ENCODE measurements at regions not wholly inside any gene's neighbourhood (a gene's known extent, or its start where the extent isn't known, plus 50 kb on each side); places are given as distances from the start of the nearest gene placed in this dataset.

DNA sequence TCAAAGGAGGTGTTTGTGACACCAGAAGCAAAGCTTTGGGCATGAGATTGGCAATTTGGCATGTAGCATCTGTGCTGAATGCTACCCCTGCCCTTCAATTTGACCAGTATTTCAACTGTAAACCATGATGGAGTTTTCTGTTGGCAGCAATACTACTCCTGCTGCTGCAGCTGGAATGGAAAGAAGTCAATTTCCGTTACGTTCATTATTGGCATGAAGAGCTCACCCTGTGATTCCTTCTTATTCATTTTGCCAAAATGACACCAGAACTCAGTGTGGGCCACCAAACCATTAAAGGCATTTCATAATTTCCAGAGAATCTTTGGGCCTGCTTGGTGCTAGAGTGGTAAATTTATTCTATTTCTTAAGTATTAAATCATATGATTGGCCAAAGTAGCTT lies 433.1 kb upstream of the DMAC1 start:
- in situ Hi-C loops (cut with HindIII; ENCODE audit: low pct_unique_long_range_greater_than_20kb, low sequenced_read_pairs), result no loop called here
- no peak for DNase-seq (ENCODE audit: low read depth in 1 of 2, low spot score in 1 of 2)
- TF ChIP-seq JUND (IDR thresholded peaks at IDR 0.05; ENCODE audit: low read depth), result no peak

- no peak for TF ChIP-seq JUND (IDR thresholded peaks at IDR 0.05; ENCODE audit: low read depth)
- DNase-seq (ENCODE audit: low read depth in 1 of 2, low spot score in 1 of 2), result no peak
- in situ Hi-C loops (cut with HindIII; ENCODE audit: low pct_unique_long_range_greater_than_20kb, low sequenced_read_pairs), result no loop called here
Measured at GRCh38 chr9:8229226-8229625, 429.6 kb upstream of the DMAC1 start.

- no peak for DNase-seq (ENCODE audit: low read depth in 1 of 2, low spot score in 1 of 2)
- TF ChIP-seq JUND (IDR thresholded peaks at IDR 0.05; ENCODE audit: low read depth), result no peak
- in situ Hi-C loops (cut with HindIII; ENCODE audit: low pct_unique_long_range_greater_than_20kb, low sequenced_read_pairs), result no loop called here
Measured at GRCh38 chr9:8224381-8224801, 424.8 kb upstream of the DMAC1 start.

GRCh38 chr9:8223861-8224260 lies 424.3 kb upstream of the DMAC1 start:
- no peak for DNase-seq (ENCODE audit: low read depth in 1 of 2, low spot score in 1 of 2)
- no peak for TF ChIP-seq JUND (IDR thresholded peaks at IDR 0.05; ENCODE audit: low read depth)
- in situ Hi-C loops (cut with HindIII; ENCODE audit: low pct_unique_long_range_greater_than_20kb, low sequenced_read_pairs), result no loop called here

GRCh38 chr9:8221462-8221861 lies 421.9 kb upstream of the DMAC1 start:
- TF ChIP-seq JUND (IDR thresholded peaks at IDR 0.05; ENCODE audit: low read depth), result no peak
- in situ Hi-C loops (cut with HindIII; ENCODE audit: low pct_unique_long_range_greater_than_20kb, low sequenced_read_pairs), result no loop called here
- no peak for DNase-seq (ENCODE audit: low read depth in 1 of 2, low spot score in 1 of 2)

GRCh38 chr9:8208465-8208864 lies 408.9 kb upstream of the DMAC1 start:
- DNase-seq (ENCODE audit: low read depth in 1 of 2, low spot score in 1 of 2), result no peak
- in situ Hi-C loops (cut with HindIII; ENCODE audit: low pct_unique_long_range_greater_than_20kb, low sequenced_read_pairs), result no loop called here
- TF ChIP-seq JUND (IDR thresholded peaks at IDR 0.05; ENCODE audit: low read depth), result no peak

GRCh38 chr9:8207596-8207995 lies 408.0 kb upstream of the DMAC1 start:
- in situ Hi-C loops (cut with HindIII; ENCODE audit: low pct_unique_long_range_greater_than_20kb, low sequenced_read_pairs), result no loop called here
- no peak for DNase-seq (ENCODE audit: low read depth in 1 of 2, low spot score in 1 of 2)
- no peak for TF ChIP-seq JUND (IDR thresholded peaks at IDR 0.05; ENCODE audit: low read depth)

GRCh38 chr9:8206720-8207119 lies 407.1 kb upstream of the DMAC1 start:
- in situ Hi-C loops (cut with HindIII; ENCODE audit: low pct_unique_long_range_greater_than_20kb, low sequenced_read_pairs), result no loop called here
- TF ChIP-seq JUND (IDR thresholded peaks at IDR 0.05; ENCODE audit: low read depth), result no peak
- DNase-seq (ENCODE audit: low read depth in 1 of 2, low spot score in 1 of 2), result no peak

GRCh38 chr9:8205576-8205975 lies 406.0 kb upstream of the DMAC1 start:
- in situ Hi-C loops (cut with HindIII; ENCODE audit: low pct_unique_long_range_greater_than_20kb, low sequenced_read_pairs), result no loop called here
- no peak for DNase-seq (ENCODE audit: low read depth in 1 of 2, low spot score in 1 of 2)
- no peak for TF ChIP-seq JUND (IDR thresholded peaks at IDR 0.05; ENCODE audit: low read depth)

DNA sequence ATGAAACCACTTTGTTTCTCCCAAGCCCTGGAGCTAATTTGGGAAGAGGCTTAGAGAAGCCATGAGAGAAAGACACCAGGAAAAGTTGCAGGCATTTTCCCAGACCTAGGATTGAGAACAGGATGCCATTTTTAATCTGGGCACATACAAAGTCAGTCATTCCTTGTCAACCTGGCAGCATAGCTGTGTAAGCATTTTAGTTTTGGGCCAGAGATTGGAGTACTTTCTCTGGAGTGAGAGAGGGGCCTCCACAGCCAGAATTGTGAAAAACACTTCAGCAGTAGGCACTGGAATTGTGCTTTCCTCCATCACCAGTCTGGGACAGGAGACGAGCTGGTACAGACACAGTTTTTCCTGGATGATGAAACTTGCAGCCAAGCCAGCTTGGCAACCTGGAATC lies 390.3 kb upstream of the DMAC1 start:
- TF ChIP-seq JUND (IDR thresholded peaks at IDR 0.05; ENCODE audit: low read depth), result no peak
- no peak for DNase-seq (ENCODE audit: low read depth in 1 of 2, low spot score in 1 of 2)
- in situ Hi-C loops (cut with HindIII; ENCODE audit: low pct_unique_long_range_greater_than_20kb, low sequenced_read_pairs), result no loop called here

GRCh38 chr9:8188723-8189407 lies 389.3 kb upstream of the DMAC1 start:
- in situ Hi-C loops (cut with HindIII; ENCODE audit: low pct_unique_long_range_greater_than_20kb, low sequenced_read_pairs), result no loop called here
- no peak for TF ChIP-seq JUND (IDR thresholded peaks at IDR 0.05; ENCODE audit: low read depth)
- no peak for DNase-seq (ENCODE audit: low read depth in 1 of 2, low spot score in 1 of 2)

- in situ Hi-C loops (cut with HindIII; ENCODE audit: low pct_unique_long_range_greater_than_20kb, low sequenced_read_pairs), result no loop called here
- TF ChIP-seq JUND (IDR thresholded peaks at IDR 0.05; ENCODE audit: low read depth), result no peak
- DNase-seq (ENCODE audit: low read depth in 1 of 2, low spot score in 1 of 2), result no peak
Measured at GRCh38 chr9:8186560-8186959, 387.0 kb upstream of the DMAC1 start.

GRCh38 chr9:8183618-8184017 lies 384.0 kb upstream of the DMAC1 start:
- in situ Hi-C loops (cut with HindIII; ENCODE audit: low pct_unique_long_range_greater_than_20kb, low sequenced_read_pairs), result no loop called here
- no peak for DNase-seq (ENCODE audit: low read depth in 1 of 2, low spot score in 1 of 2)
- TF ChIP-seq JUND (IDR thresholded peaks at IDR 0.05; ENCODE audit: low read depth), result no peak

DNA sequence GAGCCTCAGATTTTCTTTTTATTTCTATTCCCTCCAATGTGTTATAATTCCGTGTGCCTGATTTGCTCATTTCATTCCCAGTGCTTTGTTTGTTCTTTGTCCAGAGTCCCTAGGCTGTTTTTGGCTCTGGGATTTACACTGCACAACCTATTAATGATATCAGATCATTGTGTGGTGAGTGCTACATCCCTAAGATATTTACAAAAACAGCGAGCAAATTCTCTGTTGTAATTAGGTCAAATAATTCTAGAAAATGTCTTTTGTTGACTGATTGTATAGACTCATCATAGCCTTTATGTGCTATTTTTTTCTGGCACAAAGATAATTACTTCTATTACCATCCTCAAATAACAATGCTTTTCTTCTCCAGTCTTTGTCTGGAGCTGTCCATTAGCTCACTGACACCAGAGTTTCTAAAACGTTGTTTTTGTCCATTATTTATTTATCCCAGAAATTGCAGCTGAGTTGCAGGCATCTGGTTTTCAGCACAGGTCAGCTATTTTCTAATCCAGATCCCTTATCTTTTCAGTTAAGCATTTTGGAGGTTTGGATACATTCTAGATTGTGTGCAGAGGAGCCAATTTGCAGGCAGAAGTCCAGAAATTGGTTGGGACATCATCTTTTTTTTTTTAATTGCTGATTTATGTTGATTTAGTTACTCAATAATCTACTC lies 379.9 kb upstream of the DMAC1 start:
- in situ Hi-C loops (cut with HindIII; ENCODE audit: low pct_unique_long_range_greater_than_20kb, low sequenced_read_pairs), result no loop called here
- no peak for DNase-seq (ENCODE audit: low read depth in 1 of 2, low spot score in 1 of 2)
- no peak for TF ChIP-seq JUND (IDR thresholded peaks at IDR 0.05; ENCODE audit: low read depth)

Data from T47D (cell line).